ENCODE measurements at regions not wholly inside any gene's neighbourhood (a gene's known extent, or its start where the extent isn't known, plus 50 kb on each side); places are given as distances from the start of the nearest gene placed in this dataset.

DNA sequence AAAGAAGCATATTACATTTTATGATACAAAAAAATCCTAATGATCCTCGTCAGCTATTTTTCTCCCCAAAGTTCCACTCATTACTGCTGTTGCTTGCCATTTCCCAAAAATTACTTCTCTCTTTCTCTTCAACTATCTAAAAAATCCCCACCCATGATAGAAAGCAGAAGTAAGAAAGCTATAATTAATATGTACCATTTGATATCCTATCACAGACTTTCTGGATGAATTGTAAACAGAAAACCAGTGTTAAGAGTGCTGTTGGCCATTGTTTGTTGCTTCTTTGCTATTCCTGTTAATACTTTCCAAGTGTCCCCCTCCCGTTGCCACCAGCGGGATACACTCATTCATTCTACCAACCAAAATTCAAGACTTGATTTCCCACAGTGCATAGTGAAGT, 136.3 kb upstream of the SMARCA2 start:
- Histone ChIP-seq H3K4me3 (no peak overlapping the region), H3K9me3 (no peaks in the 10 kb centered on the region), H3K27ac (no peak overlapping the region), H3K36me3 (no peaks in the 10 kb centered on the region), H3K27me3 (no peaks in the 10 kb centered on the region), H3K4me1 (no peaks in the 10 kb centered on the region)
- intact Hi-C loops (cut with DNase I; ENCODE audit: low total_unique reads) = no loop called here
- TF ChIP-seq POLR2A (IDR thresholded peaks at IDR 0.05) = no peak
- TF ChIP-seq CTCF (IDR thresholded peaks at IDR 0.05) = no peak
- no peak for TF ChIP-seq POLR2AphosphoS5 (IDR thresholded peaks at IDR 0.05)
- no peak for DNase-seq (ENCODE audit: low spot score in 2 of 2)

- intact Hi-C loops (cut with DNase I; ENCODE audit: low total_unique reads) = no loop called here
- Histone ChIP-seq H3K9me3 (no peaks in the 10 kb centered on the region), H3K27me3 (no peaks in the 10 kb centered on the region), H3K36me3 (no peaks in the 10 kb centered on the region), H3K27ac (no peak overlapping the region), H3K4me1 (no peaks in the 10 kb centered on the region), H3K4me3 (no peak overlapping the region)
- no peak for DNase-seq (ENCODE audit: low spot score in 2 of 2)
- TF ChIP-seq POLR2A (IDR thresholded peaks at IDR 0.05) (no peak), POLR2AphosphoS5 (IDR thresholded peaks at IDR 0.05) (no peak), CTCF (IDR thresholded peaks at IDR 0.05) (no peak)
These were observed 135.6 kb upstream of the SMARCA2 start for GRCh38 chr9:1879501-1879900.

DNA sequence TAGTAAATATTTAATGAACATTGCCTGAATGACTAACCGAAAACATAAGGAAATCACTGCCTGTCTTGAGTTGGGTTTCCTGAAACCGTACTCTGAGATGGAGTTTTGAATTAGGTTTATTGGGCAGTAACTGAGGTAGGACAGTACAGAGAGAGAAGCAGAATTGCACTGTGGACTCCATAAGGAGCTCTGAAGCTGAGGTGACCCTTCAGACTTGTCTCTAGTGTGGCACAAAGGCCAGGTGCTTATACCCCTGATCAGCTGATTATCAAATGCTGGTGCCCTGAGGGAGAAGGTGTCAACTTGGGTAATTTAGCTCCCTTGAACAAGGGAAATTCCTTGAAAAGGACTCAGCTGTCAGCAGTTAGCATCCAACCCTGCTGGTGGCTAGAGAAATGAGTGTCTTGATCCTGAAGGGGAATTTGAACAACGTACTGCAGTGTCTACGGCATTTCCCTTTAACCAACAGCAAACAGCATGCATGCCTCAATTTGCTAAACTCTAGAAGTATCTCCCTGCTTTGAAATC, 135.0 kb upstream of the SMARCA2 start:
- no peaks in the 10 kb centered on the region for H3K36me3 ChIP-seq
- H3K9me3 ChIP-seq = no peaks in the 10 kb centered on the region
- no peak overlapping the region for H3K4me3 ChIP-seq
- H3K27me3 ChIP-seq = no peaks in the 10 kb centered on the region
- no peaks in the 10 kb centered on the region for H3K4me1 ChIP-seq
- H3K27ac ChIP-seq = no peak overlapping the region
- DNase-seq (ENCODE audit: low spot score in 2 of 2) = no peak
- no peak for TF ChIP-seq CTCF (IDR thresholded peaks at IDR 0.05)
- no peak for TF ChIP-seq POLR2AphosphoS5 (IDR thresholded peaks at IDR 0.05)
- no peak for TF ChIP-seq POLR2A (IDR thresholded peaks at IDR 0.05)
- intact Hi-C loops (cut with DNase I; ENCODE audit: low total_unique reads) = no loop called here

DNA sequence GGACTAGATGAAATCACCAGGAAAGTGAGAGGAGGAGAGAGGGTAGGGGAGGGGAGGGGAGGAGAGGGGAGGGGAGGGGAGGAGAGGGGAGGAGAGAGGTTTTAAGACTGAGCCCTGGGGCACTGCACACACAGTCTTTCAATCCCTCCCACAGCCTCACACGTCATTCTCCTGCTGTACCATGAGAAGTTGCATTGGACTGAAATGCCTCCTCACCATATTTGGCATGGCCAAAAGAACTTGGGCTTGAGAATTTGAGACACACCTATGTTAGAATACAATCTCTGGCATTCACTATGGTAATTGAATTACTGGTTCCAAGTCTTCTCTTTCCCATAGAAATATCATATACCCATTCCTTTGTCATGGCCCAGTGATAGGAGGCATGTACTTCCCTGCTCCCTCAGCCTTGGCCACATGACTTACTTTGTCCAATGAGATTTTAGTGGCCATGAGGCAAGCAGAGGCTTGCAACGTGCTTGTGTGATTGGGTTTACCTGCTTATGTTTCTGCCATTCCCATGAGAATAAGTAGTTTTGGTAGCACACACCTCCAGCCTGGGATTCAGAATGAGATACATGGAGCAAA, 133.3 kb upstream of the SMARCA2 start:
- DNase-seq (ENCODE audit: low spot score in 2 of 2) = no peak
- H3K9me3 ChIP-seq = no peaks in the 10 kb centered on the region

More for the DNA sequence above, 133.3 kb upstream of the SMARCA2 start:
- Histone ChIP-seq H3K4me1 (no peaks in the 10 kb centered on the region), H3K27me3 (no peaks in the 10 kb centered on the region), H3K4me3 (no peak overlapping the region), H3K27ac (no peak overlapping the region), H3K36me3 (no peaks in the 10 kb centered on the region)
- intact Hi-C loops (cut with DNase I; ENCODE audit: low total_unique reads) = no loop called here
- TF ChIP-seq POLR2AphosphoS5 (IDR thresholded peaks at IDR 0.05) (no peak), CTCF (IDR thresholded peaks at IDR 0.05) (no peak), POLR2A (IDR thresholded peaks at IDR 0.05) (no peak)
